ENCODE measurements at regions not wholly inside any gene's neighbourhood (a gene's known extent, or its start where the extent isn't known, plus 50 kb on each side); places are given as distances from the start of the nearest gene placed in this dataset.

- no peak for TF ChIP-seq EZH2 (IDR thresholded peaks at IDR 0.05; ENCODE audit: insufficient read depth, poor library complexity, severe bottlenecking)
- no peak for TF ChIP-seq EZH2phosphoT487 (IDR thresholded peaks at IDR 0.05; ENCODE audit: insufficient read depth, low read depth)
These were observed 532.5 kb downstream of the VRK1 start for GRCh38 chr14:97329701-97330100.

All from GM23248 (cell line).